ENCODE measurements at regions not wholly inside any gene's neighbourhood (a gene's known extent, or its start where the extent isn't known, plus 50 kb on each side); places are given as distances from the start of the nearest gene placed in this dataset.

- no peaks in the 10 kb centered on the region for H3K27me3 ChIP-seq (ENCODE audit: control insufficient read depth in 1 of 2, insufficient read depth in 2 of 2, low read length in 2 of 2)
- H3K27ac ChIP-seq (ENCODE audit: extremely low read length, insufficient read depth, low read length): no peak overlapping the region
- no peak overlapping the region for H3K9ac ChIP-seq (ENCODE audit: insufficient read depth, low read depth, low read length)
- 63% methylated on average over 10 of the region's 31 CpGs for WGBS (ENCODE audit: low lambda C conversion rate)
- in situ Hi-C loops (cut with HindIII; ENCODE audit: extremely low pct_ligation_motif_present, low pct_unique_long_range_greater_than_20kb) (no loop called here), intact Hi-C loops (cut with micrococcal nuclease; ENCODE audit: unreplicated experiment) (loop anchor here (5.0 to 10.0 kb wide), 2 partner anchors 195 to 223 kb away; no protein-coding TSS in a partner anchor)
- POLR2A ChIA-PET: no interaction called here
- no peak overlapping the region for H2AFZ ChIP-seq (ENCODE audit: low read length)
- H3K4me1 ChIP-seq (ENCODE audit: insufficient read depth, low read length): peaks cover 37% of the 10 kb centered on the region
- H3K36me3 ChIP-seq (replicated peaks in 1 of 2; ENCODE audit: control insufficient read depth in 1 of 2, insufficient read depth in 2 of 2, low read length in 2 of 2): no peaks in the 10 kb centered on the region
- BruUV-seq (replicated peaks): no TSS peak
- peak overlapping the region; percentile 51 for H3K4me2 ChIP-seq (ENCODE audit: low read depth, low read length)
- CTCF ChIA-PET (ENCODE audit: low intra/inter-chr PET ratio, low total read pairs): no interaction called here
- no peaks in the 10 kb centered on the region for H4K20me1 ChIP-seq (ENCODE audit: insufficient read depth, low read length)
- H3K9me3 ChIP-seq (ENCODE audit: low read length): no peaks in the 10 kb centered on the region
- H3K79me2 ChIP-seq (ENCODE audit: insufficient read depth, low read length): no peaks in the 10 kb centered on the region
- peak overlapping the region in 1 of 3 experiments; percentile 32; a peak in 1 of 6 replicates for H3K4me3 ChIP-seq (replicated peaks in 1 of 3; ENCODE audit: insufficient read depth in 1 of 3, low read depth in 2 of 3, low read length in 3 of 3)
- DNase-seq (ENCODE audit: low spot score) (peak; percentile 22), FAIRE-seq (no peak), ATAC-seq (peak; percentile 94)
- 0 out of 2 replicates have a peak, but pooled peaks have one; percentile 41 for TF ChIP-seq SAP130 (CRISPR knock-in tag; IDR thresholded peaks at IDR 0.05; ENCODE audit: low read depth)
- TF ChIP-seq ARID4A (CRISPR knock-in tag; IDR thresholded peaks at IDR 0.05; ENCODE audit: borderline replicate concordance): peak; percentile 35; the same call in 1 of the 2 replicates
- TF ChIP-seq TAF15 (IDR thresholded peaks at IDR 0.05; ENCODE audit: low read depth, low read length, poor library complexity, severe bottlenecking): peak; percentile 35
- peak; percentile 64 for TF ChIP-seq ZNF687 (CRISPR knock-in tag; IDR thresholded peaks at IDR 0.05)
- peak; percentile 54; the same call in 1 of the 2 replicates for TF ChIP-seq SALL1 (CRISPR knock-in tag; IDR thresholded peaks at IDR 0.05)
- TF ChIP-seq SNAI1 (CRISPR knock-in tag; IDR thresholded peaks at IDR 0.05; ENCODE audit: borderline replicate concordance): no peak
- no peak for TF ChIP-seq SP4 (CRISPR knock-in tag; IDR thresholded peaks at IDR 0.05)
- peak; percentile 48; the same call in 1 of the 2 replicates for TF ChIP-seq TFAP4 (IDR thresholded peaks at IDR 0.05; ENCODE audit: borderline replicate concordance, low read depth)
- TF ChIP-seq POGZ (CRISPR knock-in tag; IDR thresholded peaks at IDR 0.05): 0 out of 2 replicates have a peak, but pooled peaks have one; percentile 32
- peak; percentile 25 for TF ChIP-seq HNRNPLL (IDR thresholded peaks at IDR 0.05; ENCODE audit: low read depth, low read length, poor library complexity, severe bottlenecking)
- TF ChIP-seq ZNF292 (CRISPR knock-in tag; IDR thresholded peaks at IDR 0.05; ENCODE audit: borderline replicate concordance, low read depth): peak; percentile 65; the same call in 1 of the 2 replicates
These were observed 225.4 kb upstream of the NRIP1 start for GRCh38 chr21:15289896-15290841.
